KOPT-K1 (cell line): ENCODE measurements at regions not wholly inside any gene's neighbourhood (a gene's known extent, or its start where the extent isn't known, plus 50 kb on each side); places are given as distances from the start of the nearest gene placed in this dataset.

ENCODE experiments used
- H3K27ac ChIP-seq: fragments of 200-600 bp; sonication (generic); 2 replicates; pipeline ENCODE4 v1.5.1; 2016; ENCODE audit warnings: antibody characterized with exemption, mild to moderate bottlenecking, low read depth, low read length; ENCODE audit not compliant: poor library complexity, severe bottlenecking
- H3K36me3 ChIP-seq: fragments of 200-600 bp; sonication (generic); 2 replicates; pipeline ENCODE4 v1.5.1; 2017; ENCODE audit warnings: antibody characterized with exemption, mild to moderate bottlenecking, low read length, moderate library complexity; ENCODE audit not compliant: insufficient read depth
- H3K9me3 ChIP-seq: fragments of 200-600 bp; sonication (generic); 2 replicates; pipeline ENCODE4 v1.5.1; 2017; ENCODE audit warnings: antibody characterized with exemption, low read length, mild to moderate bottlenecking; ENCODE audit not compliant: insufficient read depth, poor library complexity, severe bottlenecking

DNA sequence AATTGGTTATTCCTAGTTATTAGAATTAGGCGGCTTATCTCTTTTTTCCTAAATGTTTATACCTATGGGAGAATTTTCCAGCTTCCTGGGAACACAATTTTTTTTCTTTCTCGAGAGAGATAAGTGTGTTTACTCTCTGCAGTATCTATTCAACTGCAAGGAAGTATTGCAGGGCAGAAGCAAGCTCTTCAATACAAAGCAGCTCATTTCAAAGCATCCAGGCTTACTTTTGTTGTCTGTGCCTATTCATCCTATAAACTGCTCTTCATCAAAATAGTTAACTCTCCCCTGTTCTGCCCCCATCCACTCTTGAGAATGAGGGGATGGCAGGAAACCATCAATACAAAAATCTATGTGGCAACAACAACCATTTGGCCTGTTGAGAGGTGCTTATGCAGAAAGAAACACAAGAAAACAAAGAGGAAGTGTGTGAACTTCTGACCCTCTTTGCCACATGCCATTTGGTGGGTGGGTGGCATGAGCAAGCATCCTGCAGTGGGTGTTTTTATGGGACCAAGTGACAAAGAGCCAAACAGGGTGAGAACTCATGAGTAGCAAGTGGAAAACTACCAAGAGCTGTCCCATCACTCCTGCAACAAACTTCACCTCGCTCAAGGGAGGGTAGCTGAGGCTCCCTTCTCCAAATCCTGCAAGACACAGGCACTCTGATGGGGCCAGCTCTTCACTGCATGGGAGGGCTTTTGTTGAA is 50.6 kb upstream of the MRPS6 start:
- peak overlapping the region; percentile 52 for H3K27ac ChIP-seq
- H3K9me3 ChIP-seq, result peaks cover 9% of the 10 kb centered on the region
- no peaks in the 10 kb centered on the region for H3K36me3 ChIP-seq

GRCh38 chr21:34021726-34022125 is 51.7 kb upstream of the MRPS6 start:
- no peaks in the 10 kb centered on the region for H3K36me3 ChIP-seq
- peaks cover 9% of the 10 kb centered on the region for H3K9me3 ChIP-seq
- H3K27ac ChIP-seq, result no peak overlapping the region

DNA sequence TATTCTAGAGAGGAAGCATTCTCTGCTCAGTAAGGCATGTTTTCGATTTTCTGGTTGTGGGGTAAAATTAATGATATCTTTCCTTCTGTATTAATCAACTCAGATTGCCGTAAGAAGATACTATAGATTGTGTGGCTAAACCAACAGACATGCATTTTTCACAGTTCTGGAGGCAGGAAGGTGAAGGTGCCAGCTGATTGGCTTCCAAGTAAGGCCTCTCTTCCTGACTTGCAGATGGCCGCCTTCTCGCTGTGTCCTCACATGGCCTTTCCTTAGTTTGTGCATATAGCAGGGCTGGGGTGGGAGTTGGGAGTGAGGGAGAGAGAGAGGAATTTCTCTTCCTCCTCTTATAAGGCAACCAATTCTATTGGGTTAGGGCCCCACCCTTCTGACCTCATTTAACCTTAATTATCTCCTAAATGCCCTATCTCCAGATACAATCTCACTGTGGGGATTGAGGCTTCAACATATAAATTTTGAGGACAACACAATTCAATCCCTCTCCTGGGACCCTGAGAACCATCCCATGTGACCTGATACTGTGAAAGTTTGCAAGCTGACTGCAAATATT is 52.3 kb upstream of the MRPS6 start:
- no peaks in the 10 kb centered on the region for H3K36me3 ChIP-seq
- peaks cover 9% of the 10 kb centered on the region for H3K9me3 ChIP-seq
- no peak overlapping the region for H3K27ac ChIP-seq

DNA sequence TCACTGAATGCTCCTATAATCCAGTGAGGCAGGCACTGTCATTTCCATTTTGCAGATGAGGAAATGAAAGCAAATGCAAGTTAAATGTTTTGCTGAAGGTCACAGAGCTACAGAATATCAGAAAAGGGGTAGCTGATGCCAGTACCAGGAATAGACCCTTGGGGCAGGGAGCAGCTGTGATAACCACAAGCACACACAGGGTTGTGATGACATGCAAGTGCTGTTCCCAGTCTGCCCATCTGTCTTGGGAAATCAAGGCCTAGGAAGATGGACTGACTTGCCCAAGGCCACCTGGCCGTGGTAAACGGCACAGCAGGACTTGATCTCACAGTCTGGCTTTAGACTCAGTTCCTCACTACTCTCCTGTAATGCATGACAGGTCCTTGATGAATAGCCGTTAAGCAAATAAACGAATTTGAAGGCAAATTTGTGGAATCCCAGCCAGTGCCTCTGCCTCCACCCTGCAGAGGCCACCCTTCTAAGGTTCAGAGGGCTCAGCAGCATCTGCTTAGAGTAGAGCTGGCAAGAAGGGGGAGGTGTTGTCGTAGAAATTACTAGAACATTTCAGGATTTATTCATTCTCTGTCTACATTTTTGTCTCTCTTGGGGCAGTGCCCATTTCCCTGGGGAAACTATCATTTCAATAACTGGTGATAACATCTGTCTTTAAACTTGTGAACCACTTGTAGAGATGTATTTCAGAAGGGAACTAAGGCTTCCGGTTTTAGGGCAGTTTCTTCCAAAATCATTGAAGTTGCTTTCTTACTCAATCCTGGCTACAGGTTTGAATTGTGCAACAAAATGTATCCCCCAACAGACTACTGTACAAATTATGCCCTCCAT is 53.2 kb upstream of the MRPS6 start:
- Histone ChIP-seq H3K27ac (no peak overlapping the region), H3K9me3 (peaks cover 9% of the 10 kb centered on the region), H3K36me3 (no peaks in the 10 kb centered on the region)

DNA sequence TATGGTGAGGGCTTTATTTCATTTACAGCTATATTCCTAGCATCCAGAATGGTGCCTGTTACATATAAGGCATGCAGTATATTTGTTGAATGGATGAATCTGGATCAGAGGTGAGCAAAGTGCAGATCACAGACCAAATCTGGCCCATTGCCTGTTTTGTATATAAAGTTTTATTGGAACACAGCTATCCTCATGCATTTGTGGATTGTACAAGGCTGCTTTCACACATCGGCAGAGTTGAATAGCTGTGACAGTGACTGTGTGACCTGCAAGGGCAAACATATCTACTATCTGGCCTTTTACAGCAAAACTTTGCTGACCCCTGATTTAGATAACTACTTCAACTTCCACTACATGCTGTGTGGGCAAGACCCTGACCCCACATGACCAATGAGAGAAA is 54.0 kb upstream of the MRPS6 start:
- H3K27ac ChIP-seq, result no peak overlapping the region
- peaks cover 16% of the 10 kb centered on the region for H3K9me3 ChIP-seq
- H3K36me3 ChIP-seq, result no peaks in the 10 kb centered on the region

DNA sequence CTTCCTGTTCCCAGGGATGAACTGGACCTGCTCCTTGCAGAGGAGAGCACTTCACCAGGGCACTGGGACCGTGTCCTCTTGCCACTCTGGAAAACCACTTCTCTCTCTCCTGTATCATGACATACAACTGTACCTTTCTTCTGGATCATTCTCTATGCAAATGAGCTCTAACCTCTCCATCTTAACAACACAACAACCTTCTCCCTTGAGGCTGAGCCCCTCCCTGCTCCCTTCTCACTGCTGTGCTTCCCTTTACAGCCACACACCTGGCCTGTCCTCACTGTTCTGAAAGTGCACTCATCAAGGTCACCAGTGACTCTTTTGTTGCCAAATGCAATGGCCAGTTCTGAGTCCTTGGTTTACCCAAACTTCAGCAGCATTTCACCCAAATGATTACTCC is 54.5 kb upstream of the MRPS6 start:
- Histone ChIP-seq H3K9me3 (peaks cover 18% of the 10 kb centered on the region), H3K27ac (no peak overlapping the region), H3K36me3 (no peaks in the 10 kb centered on the region)

DNA sequence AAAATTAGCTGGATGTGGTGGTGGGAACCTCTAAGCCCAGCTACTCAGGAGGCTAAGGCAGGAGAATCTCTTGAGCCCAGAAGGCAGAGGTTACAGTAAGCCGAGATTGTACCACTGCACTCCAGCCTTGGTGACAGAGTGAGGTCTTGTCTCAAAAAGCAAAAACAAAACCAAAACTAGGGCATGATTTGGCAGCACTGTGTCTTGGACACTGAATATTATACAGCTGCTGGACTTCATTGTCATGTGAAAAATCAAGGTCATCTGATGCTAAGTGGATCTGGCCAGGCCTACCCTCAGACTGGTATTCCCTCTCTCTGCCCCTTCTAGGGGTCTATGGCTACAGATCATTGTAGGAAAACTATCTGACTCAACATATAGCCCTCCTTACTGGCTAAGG is 55.2 kb upstream of the MRPS6 start:
- Histone ChIP-seq H3K9me3 (peaks cover 25% of the 10 kb centered on the region), H3K27ac (no peak overlapping the region), H3K36me3 (no peaks in the 10 kb centered on the region)

DNA sequence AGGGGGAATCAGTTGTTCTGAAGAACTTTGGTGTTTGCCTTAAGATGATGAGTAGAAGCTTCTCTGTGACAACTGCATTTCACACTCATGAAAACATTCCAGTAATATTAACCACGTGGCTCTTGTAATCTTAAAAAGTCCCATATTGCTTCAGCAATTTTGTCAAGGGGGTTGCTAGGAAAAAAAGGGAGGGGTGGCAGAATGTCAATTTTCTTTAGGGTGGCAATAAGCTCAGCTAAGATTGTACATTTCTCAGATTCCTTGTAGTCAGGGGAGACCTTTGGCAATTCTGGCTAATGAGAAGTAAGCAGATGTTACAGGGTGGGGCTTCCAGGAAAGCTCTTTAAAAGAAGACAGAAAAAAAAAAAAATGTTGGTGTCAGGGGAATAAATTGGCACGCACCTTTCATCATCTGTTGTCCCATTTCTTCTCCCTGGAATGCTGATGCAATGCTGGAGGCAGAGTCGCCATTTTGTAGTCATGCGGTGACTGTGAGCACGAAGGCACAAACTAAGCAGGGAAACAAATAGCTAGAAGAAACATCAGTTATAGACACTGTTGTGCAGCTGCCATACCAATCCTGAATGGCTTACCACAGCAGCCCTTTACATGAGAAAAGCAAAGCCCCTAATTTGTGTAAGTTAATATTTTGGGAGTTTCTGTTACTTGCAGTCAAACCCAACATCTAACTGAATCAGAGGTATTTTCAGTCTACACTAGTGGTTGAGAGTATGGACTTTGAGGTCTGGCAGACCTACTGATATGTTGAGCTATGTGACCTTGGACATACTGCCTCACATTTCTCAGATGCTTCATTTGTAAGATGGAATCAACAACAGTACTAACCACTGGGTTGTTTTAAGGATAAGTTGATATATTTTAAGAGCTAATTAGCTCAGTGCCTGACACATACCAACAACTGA is 56.1 kb upstream of the MRPS6 start:
- H3K27ac ChIP-seq, result no peak overlapping the region
- H3K9me3 ChIP-seq, result peaks cover 34% of the 10 kb centered on the region
- H3K36me3 ChIP-seq, result no peaks in the 10 kb centered on the region

DNA sequence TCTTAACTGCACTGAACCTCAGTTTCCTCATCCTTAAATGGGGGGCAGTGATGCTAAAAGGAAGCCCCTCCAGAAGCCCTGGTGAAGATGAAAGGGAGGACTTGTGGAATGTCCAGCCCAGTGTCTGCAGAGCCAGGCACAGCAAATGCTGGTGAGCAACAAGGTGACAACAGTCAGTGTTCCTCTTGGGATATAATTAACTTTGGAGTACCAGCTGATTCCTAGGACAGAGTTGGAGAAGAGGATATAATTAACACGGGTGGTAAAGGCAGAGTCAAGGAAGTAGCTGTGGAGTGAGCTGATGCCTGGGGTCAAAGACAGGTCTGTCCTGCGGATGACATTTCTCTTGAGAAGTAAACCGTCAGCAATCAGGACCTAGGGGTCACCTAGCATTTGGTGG is 60.7 kb upstream of the MRPS6 start:
- H3K9me3 ChIP-seq, result peaks cover 41% of the 10 kb centered on the region
- H3K36me3 ChIP-seq, result no peaks in the 10 kb centered on the region
- no peak overlapping the region for H3K27ac ChIP-seq

DNA sequence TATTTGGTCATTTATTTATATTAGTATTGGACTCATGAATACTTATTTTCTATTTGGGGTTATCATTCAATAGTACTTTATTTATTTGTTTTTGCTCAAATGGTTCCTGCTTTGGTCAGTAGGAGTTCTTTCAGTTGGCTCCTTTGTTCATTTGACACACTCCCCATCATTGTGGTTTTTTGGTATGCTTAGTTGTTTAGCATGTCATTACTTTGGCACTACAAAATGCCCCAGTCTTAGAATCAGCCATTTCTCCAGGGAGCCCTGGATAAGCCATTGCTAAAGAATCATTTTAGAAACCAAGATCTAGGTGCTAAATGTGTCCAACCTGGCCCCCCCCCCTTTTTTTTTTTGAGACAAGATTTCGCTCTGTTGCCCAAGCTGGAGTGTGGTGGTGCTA is 61.7 kb upstream of the MRPS6 start:
- Histone ChIP-seq H3K36me3 (no peaks in the 10 kb centered on the region), H3K27ac (no peak overlapping the region), H3K9me3 (peaks cover 41% of the 10 kb centered on the region)

DNA sequence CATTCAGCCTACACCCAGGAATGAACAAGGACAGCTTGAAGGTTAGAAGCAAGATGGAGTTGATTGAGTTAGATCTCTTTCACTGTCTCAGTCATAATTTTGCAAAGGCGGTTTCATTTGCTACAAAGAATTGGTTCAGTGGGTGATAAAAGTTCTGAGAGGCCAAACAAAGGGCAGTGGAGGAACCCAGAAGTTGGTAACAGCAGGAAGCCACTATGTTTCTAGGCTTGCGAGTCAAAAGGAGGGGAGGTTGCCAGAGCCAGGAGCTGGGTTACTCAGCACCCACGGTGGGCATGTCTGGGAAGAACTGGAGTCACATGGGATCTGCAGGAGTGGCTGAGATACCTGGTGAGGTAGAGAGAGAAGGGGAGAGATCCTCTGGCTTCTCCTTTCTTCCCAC is 64.2 kb upstream of the MRPS6 start:
- H3K36me3 ChIP-seq, result no peaks in the 10 kb centered on the region
- H3K27ac ChIP-seq, result no peak overlapping the region
- H3K9me3 ChIP-seq, result peaks cover 41% of the 10 kb centered on the region

DNA sequence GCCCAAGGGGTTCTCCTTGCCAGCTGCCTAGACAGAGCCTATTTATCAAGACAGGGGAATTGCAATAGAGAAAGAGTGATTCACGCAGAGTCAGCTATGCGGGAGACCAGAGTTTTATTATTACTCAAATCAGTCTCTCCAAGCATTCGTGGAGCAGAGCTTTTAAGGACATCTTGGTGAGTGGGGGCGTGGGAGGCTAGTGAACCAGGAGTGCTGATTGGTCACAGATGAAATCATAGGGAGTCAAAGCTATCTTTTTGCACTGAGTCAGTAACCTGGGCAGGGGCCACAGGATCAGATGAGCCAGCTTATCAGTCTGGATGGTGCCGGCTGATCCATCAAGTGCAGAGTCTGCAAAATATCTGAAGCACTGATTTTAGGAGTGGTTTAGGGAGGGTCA is 64.8 kb upstream of the MRPS6 start:
- peaks cover 41% of the 10 kb centered on the region for H3K9me3 ChIP-seq
- no peak overlapping the region for H3K27ac ChIP-seq
- H3K36me3 ChIP-seq, result no peaks in the 10 kb centered on the region

GRCh38 chr21:34006611-34007168 is 66.7 kb upstream of the MRPS6 start:
- Histone ChIP-seq H3K9me3 (peaks cover 23% of the 10 kb centered on the region), H3K27ac (no peak overlapping the region), H3K36me3 (no peaks in the 10 kb centered on the region)

GRCh38 chr21:34004974-34005373 is 68.4 kb upstream of the MRPS6 start:
- Histone ChIP-seq H3K27ac (no peak overlapping the region), H3K9me3 (peaks cover 12% of the 10 kb centered on the region), H3K36me3 (no peaks in the 10 kb centered on the region)
